MM.1S (cell line): ENCODE measurements at regions not wholly inside any gene's neighbourhood (a gene's known extent, or its start where the extent isn't known, plus 50 kb on each side); places are given as distances from the start of the nearest gene placed in this dataset.

Experiments
- DNase-seq: peaks from one replicate; pipeline ENCODE4 v3.0.0-alpha.2; 2015
- H2AFZ ChIP-seq: fragments of 300-600 bp; sonication (generic); 2 replicates; pipeline ENCODE4 v1.6.0; 2016; ENCODE audit warnings: antibody characterized with exemption, low read length
- H3F3A ChIP-seq: fragments of 300-600 bp; sonication (generic); 2 replicates; pipeline ENCODE4 v1.6.1; 2016; ENCODE audit warnings: mild to moderate bottlenecking, antibody characterized with exemption, low read length, moderate library complexity, mixed read lengths; ENCODE audit not compliant: insufficient read depth
- H3K27ac ChIP-seq: fragments of 300-600 bp; sonication (generic); 2 replicates; pipeline ENCODE4 v1.5.1; 2016; ENCODE audit warnings: mild to moderate bottlenecking, low read length
- H3K27me3 ChIP-seq: fragments of 300-600 bp; sonication (generic); replicated peaks from 2 replicates; pipeline ENCODE4 v1.6.0; 2016; ENCODE audit warnings: low read length; ENCODE audit not compliant: insufficient read depth
- H3K36me3 ChIP-seq: fragments of 300-600 bp; sonication (generic); replicated peaks from 2 replicates; pipeline ENCODE4 v1.6.1; 2016; ENCODE audit warnings: mild to moderate bottlenecking, low read length, mixed read lengths; ENCODE audit not compliant: insufficient read depth
- H3K4me1 ChIP-seq: fragments of 300-600 bp; sonication (generic); 2 replicates; pipeline ENCODE4 v1.6.1; 2016; ENCODE audit warnings: low read length, mixed read lengths
- H3K4me2 ChIP-seq: fragments of 300-600 bp; sonication (generic); 2 replicates; pipeline ENCODE4 v1.6.0; 2016; ENCODE audit warnings: low read depth, low read length
- H3K4me3 ChIP-seq: fragments of 300-600 bp; sonication (generic); 2 replicates; pipeline ENCODE4 v1.5.1; 2016; ENCODE audit warnings: low read length, mixed read lengths
- H3K79me2 ChIP-seq: fragments of 300-600 bp; sonication (generic); 2 replicates; pipeline ENCODE4 v1.6.1; 2016; ENCODE audit warnings: mixed run types, low read length, mixed read lengths
- H3K9ac ChIP-seq: fragments of 300-600 bp; sonication (generic); 2 replicates; pipeline ENCODE4 v1.6.1; 2016; ENCODE audit warnings: low read length, mixed read lengths
- H3K9me2 ChIP-seq: fragments of 300-600 bp; sonication (generic); replicated peaks from 2 replicates; pipeline ENCODE4 v1.6.1; 2016; ENCODE audit warnings: mild to moderate bottlenecking, low read length, mixed read lengths; ENCODE audit not compliant: insufficient read depth
- H3K9me3 ChIP-seq: fragments of 300-600 bp; sonication (generic); replicated peaks from 2 replicates; pipeline ENCODE4 v1.6.1; 2016; ENCODE audit warnings: mild to moderate bottlenecking, low read length, mixed read lengths; ENCODE audit not compliant: insufficient read depth
- H4K20me1 ChIP-seq: fragments of 300-600 bp; sonication (generic); 2 replicates; pipeline ENCODE4 v1.6.1; 2016; ENCODE audit warnings: mild to moderate bottlenecking, low read length, moderate library complexity, mixed read lengths; ENCODE audit not compliant: insufficient read depth
- EZH2 ChIP-seq: fragments of 300-600 bp; sonication (generic); optimal IDR thresholded peaks from 2 replicates; pipeline ENCODE3; 2017; ENCODE audit warnings: low read depth, mild to moderate bottlenecking, antibody characterized with exemption, low read length, mixed read lengths
- EZH2phosphoT487 ChIP-seq: fragments of 300-600 bp; sonication (generic); IDR thresholded peaks from 2 replicates; pipeline ENCODE4 v1.6.1; 2018; ENCODE audit warnings: antibody characterized with exemption, low read length
- TF ChIP-seq, protein P1 (sequence below): fragments of 300-600 bp; sonication (generic); IDR thresholded peaks from 2 replicates; pipeline ENCODE4 v1.5.1; 2016; ENCODE audit warnings: antibody characterized with exemption, low read length, mixed read lengths

DNA sequence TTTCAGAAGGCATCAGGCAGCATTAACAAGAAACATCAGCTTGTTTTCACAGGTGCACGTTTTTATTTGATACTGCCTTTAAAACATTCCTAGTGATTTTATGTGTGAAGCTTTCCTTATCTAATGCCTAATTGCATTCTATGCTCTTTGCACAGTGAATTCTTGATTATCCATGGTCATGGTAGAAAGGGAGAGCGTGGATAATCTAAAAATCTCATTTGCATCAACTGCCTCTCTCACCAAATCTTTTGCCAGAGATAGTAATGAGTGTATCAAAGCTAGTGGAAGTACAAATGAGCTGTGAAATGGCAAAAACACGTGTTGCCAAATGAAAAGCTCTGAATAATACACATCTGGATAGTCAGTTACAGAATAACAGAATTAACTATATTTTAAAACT is 170.5 kb downstream of the NAA11 start:
- no peaks in the 10 kb centered on the region for H3K36me3 ChIP-seq
- H3K9ac ChIP-seq: no peak overlapping the region
- no peaks in the 10 kb centered on the region for H3K9me3 ChIP-seq
- no peak for TF ChIP-seq EZH2
- TF ChIP-seq, protein P1, sequence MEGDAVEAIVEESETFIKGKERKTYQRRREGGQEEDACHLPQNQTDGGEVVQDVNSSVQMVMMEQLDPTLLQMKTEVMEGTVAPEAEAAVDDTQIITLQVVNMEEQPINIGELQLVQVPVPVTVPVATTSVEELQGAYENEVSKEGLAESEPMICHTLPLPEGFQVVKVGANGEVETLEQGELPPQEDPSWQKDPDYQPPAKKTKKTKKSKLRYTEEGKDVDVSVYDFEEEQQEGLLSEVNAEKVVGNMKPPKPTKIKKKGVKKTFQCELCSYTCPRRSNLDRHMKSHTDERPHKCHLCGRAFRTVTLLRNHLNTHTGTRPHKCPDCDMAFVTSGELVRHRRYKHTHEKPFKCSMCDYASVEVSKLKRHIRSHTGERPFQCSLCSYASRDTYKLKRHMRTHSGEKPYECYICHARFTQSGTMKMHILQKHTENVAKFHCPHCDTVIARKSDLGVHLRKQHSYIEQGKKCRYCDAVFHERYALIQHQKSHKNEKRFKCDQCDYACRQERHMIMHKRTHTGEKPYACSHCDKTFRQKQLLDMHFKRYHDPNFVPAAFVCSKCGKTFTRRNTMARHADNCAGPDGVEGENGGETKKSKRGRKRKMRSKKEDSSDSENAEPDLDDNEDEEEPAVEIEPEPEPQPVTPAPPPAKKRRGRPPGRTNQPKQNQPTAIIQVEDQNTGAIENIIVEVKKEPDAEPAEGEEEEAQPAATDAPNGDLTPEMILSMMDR: no peak
- TF ChIP-seq EZH2phosphoT487: no peak
- H3K4me1 ChIP-seq: no peaks in the 10 kb centered on the region
- H3K79me2 ChIP-seq: no peaks in the 10 kb centered on the region
- H3K9me2 ChIP-seq: no peaks in the 10 kb centered on the region
- no peaks in the 10 kb centered on the region for H4K20me1 ChIP-seq
- H3K27me3 ChIP-seq: no peaks in the 10 kb centered on the region
- H2AFZ ChIP-seq: no peak overlapping the region
- no peak overlapping the region for H3K4me3 ChIP-seq
- no peak overlapping the region for H3K4me2 ChIP-seq
- H3K27ac ChIP-seq: no peak overlapping the region
- DNase-seq: no peak
- no peaks in the 10 kb centered on the region for H3F3A ChIP-seq

DNA sequence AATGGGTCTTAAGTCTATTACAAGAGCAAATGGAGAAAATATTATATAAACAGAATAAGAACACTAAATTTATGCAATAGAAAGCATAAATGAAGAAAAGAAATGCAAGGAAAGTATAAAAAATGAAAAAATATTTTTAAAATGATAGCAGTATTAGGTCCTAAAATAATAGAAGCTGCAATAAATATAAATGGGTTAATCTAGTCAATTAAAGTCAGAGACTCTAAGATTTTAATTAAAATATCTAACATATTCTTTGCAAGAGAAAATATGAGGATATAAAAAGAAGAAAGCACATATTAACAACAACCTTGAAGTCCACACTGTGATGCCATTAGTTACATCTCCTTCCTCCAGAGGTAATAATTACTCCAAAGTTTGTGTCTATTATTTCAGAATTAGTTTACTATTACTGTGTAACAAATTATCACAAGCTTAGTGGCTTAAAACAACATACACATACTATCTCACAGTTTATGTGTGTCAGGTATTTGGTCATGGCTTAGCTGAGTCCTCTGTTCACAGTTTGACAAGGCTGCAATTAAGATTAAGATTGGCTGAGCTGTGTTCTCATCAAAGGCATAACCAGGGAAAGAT is 174.9 kb downstream of the NAA11 start:
- Histone ChIP-seq H2AFZ (no peak overlapping the region), H3K27me3 (no peaks in the 10 kb centered on the region), H3K9me3 (no peaks in the 10 kb centered on the region), H3K36me3 (no peaks in the 10 kb centered on the region), H3K27ac (no peak overlapping the region), H4K20me1 (no peaks in the 10 kb centered on the region), H3K9ac (no peak overlapping the region), H3K79me2 (no peaks in the 10 kb centered on the region), H3K9me2 (no peaks in the 10 kb centered on the region), H3K4me2 (no peak overlapping the region), H3K4me1 (no peaks in the 10 kb centered on the region), H3K4me3 (no peak overlapping the region), H3F3A (no peaks in the 10 kb centered on the region)
- TF ChIP-seq, protein P1: no peak
- no peak for TF ChIP-seq EZH2
- TF ChIP-seq EZH2phosphoT487: no peak
- DNase-seq: no peak

DNA sequence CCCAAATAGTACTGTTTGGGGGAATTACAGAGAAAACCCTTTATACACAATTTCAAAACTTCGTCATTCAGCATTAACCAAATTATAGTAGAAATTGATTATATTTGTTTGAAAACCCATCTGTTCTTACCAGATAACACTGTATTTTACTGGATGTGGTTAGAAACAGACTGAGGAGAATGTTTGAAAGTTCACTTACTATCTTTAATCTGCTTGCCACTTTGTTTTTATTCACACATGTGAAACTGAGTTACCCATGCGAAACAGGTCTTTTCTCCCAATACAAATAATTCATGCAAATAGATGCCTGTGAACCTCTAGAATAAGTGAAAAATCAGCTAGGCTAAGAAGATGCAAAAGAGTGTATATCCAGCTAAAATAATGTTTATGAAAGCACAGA is 177.5 kb downstream of the NAA11 start:
- H3K9ac ChIP-seq: no peak overlapping the region
- TF ChIP-seq, protein P1: no peak
- no peak for TF ChIP-seq EZH2
- no peak for TF ChIP-seq EZH2phosphoT487
- no peaks in the 10 kb centered on the region for H3K9me2 ChIP-seq
- no peak overlapping the region for H3K27ac ChIP-seq
- no peaks in the 10 kb centered on the region for H3K36me3 ChIP-seq
- H2AFZ ChIP-seq: no peak overlapping the region
- no peaks in the 10 kb centered on the region for H3K79me2 ChIP-seq
- no peaks in the 10 kb centered on the region for H3K4me1 ChIP-seq
- H3F3A ChIP-seq: no peaks in the 10 kb centered on the region
- no peaks in the 10 kb centered on the region for H3K27me3 ChIP-seq
- DNase-seq: no peak
- H3K9me3 ChIP-seq: no peaks in the 10 kb centered on the region
- no peak overlapping the region for H3K4me3 ChIP-seq
- no peak overlapping the region for H3K4me2 ChIP-seq
- no peaks in the 10 kb centered on the region for H4K20me1 ChIP-seq
